ENCODE measurements at regions not wholly inside any gene's neighbourhood (a gene's known extent, or its start where the extent isn't known, plus 50 kb on each side); places are given as distances from the start of the nearest gene placed in this dataset.
A peak's percentile ranks its signal among the peaks of the same experiment; 100 is the strongest.
"Not testable (repeated sequence)": the region's sequence is repeated elsewhere in the genome, so short reads cannot be mapped to it uniquely, and the experiment has no call there.

GRCh38 chr14:103271189-103271588 lies 62.8 kb upstream of the EIF5 start:
- no peak for DNase-seq

GRCh38 chr14:103273145-103273744 lies 60.8 kb upstream of the EIF5 start:
- no peak for DNase-seq

DNA sequence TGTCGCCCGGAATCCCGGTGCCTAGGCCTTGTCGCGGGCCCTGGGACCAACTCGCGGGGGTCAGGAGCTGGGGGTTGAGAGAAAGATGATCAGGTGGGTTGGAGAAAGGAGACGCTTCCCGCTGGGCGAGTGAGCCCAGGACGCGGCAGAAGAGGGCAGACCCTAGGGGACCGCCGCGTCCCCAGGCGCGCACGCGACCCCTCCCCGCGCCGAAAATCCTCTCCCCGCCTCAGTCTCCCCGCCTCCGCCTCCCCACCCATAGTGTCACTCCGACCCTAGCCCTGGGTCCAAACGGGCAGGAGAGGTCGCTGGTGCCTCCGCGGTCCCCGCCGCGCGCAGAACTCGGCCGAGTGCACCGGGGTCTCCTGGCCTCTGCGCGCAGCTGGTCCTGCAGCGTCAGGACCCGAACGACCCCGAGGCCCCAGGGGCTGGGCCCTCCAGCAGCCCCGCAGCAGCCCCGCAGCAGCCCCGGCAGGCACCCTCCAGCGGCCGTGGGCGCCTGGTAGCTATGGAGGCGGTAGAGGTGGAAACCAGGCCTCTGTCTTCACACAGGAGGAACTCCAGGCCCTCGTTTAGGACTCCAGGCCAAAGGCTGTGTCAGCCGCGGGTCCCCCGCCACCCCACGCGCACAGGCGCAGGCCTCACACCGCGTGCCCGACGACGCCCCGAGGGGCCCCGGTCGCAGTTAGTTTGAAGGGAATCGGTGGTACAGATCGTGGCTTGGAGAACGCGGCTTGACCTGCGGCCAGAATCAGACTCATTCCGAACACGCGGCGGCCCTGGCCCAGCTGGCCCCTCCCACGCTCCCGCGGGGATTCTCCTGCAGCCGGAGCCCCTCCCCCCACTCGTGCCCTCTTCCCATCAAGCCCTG lies 60.1 kb upstream of the EIF5 start:
- no peak for DNase-seq

DNA sequence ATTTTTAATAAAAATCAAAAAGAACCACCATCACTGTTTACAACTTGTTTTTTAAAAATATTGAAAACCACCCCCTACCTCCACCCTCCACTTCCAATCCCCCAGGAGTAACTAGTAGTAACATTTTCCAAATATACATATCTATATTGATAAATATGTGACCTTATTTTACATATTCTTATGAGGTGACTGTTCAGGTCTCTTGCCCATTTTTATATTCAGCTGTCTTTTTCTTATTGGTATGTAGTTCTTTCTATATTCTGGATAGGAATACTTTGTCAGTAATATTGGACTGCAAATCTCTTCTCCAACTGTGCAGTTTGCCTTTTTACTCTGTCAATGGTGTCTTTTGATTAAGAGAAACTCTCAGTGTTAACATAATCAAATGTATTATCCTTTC lies 59.0 kb upstream of the EIF5 start:
- DNase-seq = no peak

DNA sequence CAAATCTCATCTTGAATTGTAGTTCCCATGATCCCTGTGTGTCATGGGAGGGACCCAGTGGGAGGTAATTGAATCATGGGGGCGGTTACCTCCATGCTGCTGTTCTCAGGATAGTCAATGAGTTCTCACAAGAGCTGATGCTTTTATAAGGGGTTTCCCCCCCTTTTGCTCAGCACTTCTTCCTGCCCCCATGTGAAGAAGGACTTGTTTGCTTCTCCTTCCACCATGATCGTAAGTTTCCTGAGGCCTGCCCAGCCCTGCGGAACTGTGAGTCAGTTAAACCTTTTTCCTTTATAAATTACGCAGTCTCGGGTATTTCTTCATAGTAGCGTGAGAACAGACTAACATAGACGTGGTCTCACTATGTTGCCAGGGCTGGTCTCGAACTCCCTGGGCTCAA lies 56.1 kb upstream of the EIF5 start:
- DNase-seq = no peak

GRCh38 chr14:103279142-103280025 lies 54.7 kb upstream of the EIF5 start:
- no peak for DNase-seq

- no peak for DNase-seq
Measured at GRCh38 chr14:103280278-103280928, 53.6 kb upstream of the EIF5 start.

GRCh38 chr14:103281496-103282231 lies 52.4 kb upstream of the EIF5 start:
- DNase-seq = peak; percentile 64

DNA sequence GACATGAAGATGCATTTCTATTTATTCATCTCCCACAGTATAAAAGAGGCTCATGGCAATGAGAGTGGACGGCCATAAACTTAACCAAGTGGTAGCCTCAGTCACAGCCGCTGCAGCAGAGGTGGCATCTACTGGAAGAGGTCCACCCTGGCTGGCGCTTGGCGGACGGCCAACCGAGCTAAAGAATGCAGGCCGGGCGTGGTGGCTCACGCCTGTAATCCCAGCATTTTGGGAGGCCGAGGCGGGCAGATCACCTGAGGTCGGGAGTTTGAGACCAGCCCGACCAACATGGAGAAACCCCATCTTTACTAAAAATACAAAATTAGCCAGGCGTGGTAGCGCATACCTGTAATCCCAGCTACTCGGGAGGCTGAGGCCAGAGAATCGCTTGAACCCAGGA lies 51.7 kb upstream of the EIF5 start:
- not testable (repeated sequence) for DNase-seq

DNA sequence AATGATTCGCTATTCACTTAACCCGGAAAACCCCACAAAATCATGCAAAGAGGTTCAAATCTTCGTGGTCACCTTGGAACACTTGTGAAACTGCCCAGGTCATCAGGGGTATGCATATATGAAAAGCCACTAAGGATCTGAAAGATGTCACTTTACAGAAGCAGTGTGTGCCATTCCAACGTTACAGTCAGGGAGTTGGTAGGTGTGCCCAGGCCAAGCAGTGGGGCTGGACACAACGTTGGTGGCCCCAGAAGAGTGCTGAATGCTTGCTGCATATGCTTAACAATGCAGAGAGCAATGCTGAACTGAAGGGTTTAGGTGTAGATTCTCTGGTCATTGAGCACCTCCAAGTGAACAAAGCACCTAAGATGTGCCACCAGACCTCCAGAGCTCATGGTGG lies 51.1 kb upstream of the EIF5 start:
- DNase-seq = no peak

DNA sequence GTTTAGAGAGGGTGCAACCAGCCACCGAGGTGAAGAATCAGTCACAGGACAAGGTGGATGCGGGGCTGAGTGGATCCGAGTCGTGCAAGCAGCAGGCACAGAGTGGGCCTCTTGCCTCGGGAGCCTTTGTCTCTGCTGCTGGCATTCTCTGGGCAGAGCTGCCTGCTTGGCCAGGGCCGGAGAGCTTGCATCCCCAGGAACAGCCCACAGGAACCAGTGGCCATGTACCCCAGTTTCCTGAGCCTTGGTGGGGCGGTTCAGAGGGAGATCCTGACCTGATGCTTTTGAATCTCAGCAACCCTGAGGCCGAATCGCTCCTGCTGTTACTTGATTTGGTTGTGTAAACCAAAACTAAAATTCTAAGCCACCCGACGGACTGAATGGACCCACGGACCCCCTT lies 50.1 kb upstream of the EIF5 start:
- DNase-seq = no peak

Data from dermis blood vessel endothelial cell (primary cell).